ENCODE measurements at regions not wholly inside any gene's neighbourhood (a gene's known extent, or its start where the extent isn't known, plus 50 kb on each side); places are given as distances from the start of the nearest gene placed in this dataset.

DNA sequence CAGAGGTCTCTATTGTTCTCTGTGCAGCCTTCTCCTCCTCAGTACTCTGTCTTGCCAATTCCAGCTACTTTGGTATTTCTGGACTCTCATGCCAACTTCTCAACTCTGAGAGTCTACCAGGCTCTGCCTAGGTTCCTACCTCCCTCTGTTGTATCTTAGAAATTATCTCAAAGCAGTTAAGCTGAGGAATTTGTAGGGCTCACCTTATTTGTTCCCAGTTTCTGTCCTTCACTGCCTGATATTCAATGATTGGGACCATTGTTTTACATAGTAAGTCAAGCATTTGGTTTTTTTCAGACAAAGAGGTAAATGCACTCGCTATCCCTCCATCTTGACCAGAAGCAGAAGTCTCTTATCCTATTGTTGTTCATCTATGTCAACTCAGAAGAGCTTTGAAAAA, 205.0 kb upstream of the PGR start:
- Mint-ChIP-seq H3K36me3 (no peaks in the 10 kb centered on the region), H3K27ac (no peak overlapping the region), H3K9me3 (peaks cover 2 to 29% (median 20%) of the 10 kb centered on the region in 6 donors), H3K4me3 (no peak overlapping the region), H3K27me3 (ENCODE audit: low read depth in 3 of 3) (no peaks in the 10 kb centered on the region), H3K4me1 (no peaks in the 10 kb centered on the region)
- DNase-seq: no peak

DNA sequence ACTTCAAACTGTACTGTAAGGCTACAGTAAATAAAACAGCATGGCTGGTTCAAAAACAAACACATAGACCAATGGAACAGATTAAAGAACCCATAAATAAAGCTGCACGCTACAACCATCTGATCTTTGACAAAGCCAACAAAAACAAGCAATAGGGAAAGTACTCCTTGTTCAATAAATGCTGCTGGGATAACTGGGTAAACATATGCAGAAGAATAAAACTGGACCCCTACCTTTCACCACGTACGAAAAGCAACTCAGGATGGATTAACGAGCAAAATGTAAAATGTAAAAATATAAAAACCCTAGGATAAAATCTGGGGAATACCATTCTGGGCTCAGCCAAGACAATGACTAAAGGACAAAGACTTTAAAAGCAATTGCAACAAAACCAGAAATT, 201.8 kb upstream of the PGR start:
- no peak overlapping the region for H3K27ac Mint-ChIP-seq
- peaks cover 0 to 29% (median 21%) of the 10 kb centered on the region in 6 donors for H3K9me3 Mint-ChIP-seq
- no peaks in the 10 kb centered on the region for H3K27me3 Mint-ChIP-seq (ENCODE audit: low read depth in 3 of 3)
- no peak overlapping the region for H3K4me3 Mint-ChIP-seq
- no peak for DNase-seq
- no peaks in the 10 kb centered on the region for H3K4me1 Mint-ChIP-seq
- no peaks in the 10 kb centered on the region for H3K36me3 Mint-ChIP-seq

DNA sequence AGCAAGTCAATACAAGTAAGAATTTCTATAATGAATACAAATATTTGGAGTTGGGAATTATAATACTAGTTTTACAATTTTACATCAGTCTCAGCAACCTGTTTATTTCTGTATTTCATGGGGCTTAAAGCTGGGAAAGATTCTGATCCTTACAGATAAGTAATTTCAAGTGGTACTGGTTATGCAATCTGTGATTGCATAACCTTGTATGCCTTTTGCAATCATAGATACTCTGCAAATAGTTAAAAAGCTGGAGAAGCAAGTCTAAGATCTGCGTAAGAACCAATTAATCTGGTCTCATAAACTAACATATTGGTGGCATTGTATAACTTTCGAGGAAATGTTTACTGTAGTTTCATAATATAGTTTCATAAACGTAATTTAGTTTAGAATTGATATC, 198.3 kb upstream of the PGR start:
- no peak for DNase-seq
- Mint-ChIP-seq H3K36me3 (no peaks in the 10 kb centered on the region), H3K9me3 (peaks cover 1 to 28% (median 21%) of the 10 kb centered on the region in 6 donors), H3K4me3 (no peak overlapping the region), H3K27ac (no peak overlapping the region), H3K4me1 (no peaks in the 10 kb centered on the region), H3K27me3 (ENCODE audit: low read depth in 3 of 3) (no peaks in the 10 kb centered on the region)

DNA sequence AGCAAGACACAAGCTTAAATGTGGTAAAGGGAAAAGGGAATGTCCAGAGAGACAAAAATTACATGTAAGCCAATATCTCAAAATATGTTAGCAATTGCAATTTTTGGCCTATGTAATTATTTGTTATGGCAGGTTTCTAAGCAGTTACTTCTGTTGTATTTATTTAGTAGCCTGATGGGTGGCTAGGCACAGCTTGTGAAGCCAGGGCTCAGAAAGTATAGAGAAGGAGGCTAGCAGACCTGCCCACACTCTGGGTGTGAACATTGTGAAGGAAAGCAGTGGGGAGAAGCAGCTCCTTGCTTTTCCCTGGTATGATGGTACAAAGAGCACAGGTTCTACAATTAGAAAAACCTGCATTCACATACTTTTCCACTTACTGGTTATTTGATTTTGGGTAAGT, 196.5 kb upstream of the PGR start:
- H3K27me3 Mint-ChIP-seq (ENCODE audit: low read depth in 3 of 3): no peaks in the 10 kb centered on the region
- no peak overlapping the region for H3K27ac Mint-ChIP-seq
- no peaks in the 10 kb centered on the region for H3K36me3 Mint-ChIP-seq
- no peak for DNase-seq
- H3K4me1 Mint-ChIP-seq: no peaks in the 10 kb centered on the region
- H3K9me3 Mint-ChIP-seq: peaks cover 1 to 28% (median 13%) of the 10 kb centered on the region in 6 donors
- H3K4me3 Mint-ChIP-seq: no peak overlapping the region

DNA sequence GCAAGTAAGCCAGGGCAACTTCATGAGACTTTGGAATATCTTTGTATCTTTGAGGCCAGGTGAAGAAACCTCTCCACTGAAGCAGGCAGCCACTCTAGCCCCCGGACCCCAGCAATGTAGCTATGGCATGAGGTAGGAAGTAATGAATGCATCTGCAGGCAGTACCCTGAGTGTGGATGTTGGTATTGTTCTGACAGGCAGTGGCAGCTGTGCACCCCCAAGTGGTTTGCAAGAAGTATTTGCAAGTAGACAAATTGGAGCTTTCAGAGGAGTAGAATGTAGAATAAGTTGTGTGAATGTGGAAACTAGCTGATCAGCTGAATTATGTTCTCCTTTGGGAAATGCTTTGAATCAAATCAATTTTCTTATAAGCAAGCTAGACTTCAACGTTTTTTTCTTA, 194.4 kb upstream of the PGR start:
- H3K27ac Mint-ChIP-seq: no peak overlapping the region
- H3K36me3 Mint-ChIP-seq: no peaks in the 10 kb centered on the region
- H3K9me3 Mint-ChIP-seq: peaks cover 4 to 30% (median 16%) of the 10 kb centered on the region in 6 donors
- no peak overlapping the region for H3K4me3 Mint-ChIP-seq
- H3K27me3 Mint-ChIP-seq (ENCODE audit: low read depth in 3 of 3): peaks cover 0 to under 1% (median 0%) of the 10 kb centered on the region in 3 donors
- no peaks in the 10 kb centered on the region for H3K4me1 Mint-ChIP-seq
- DNase-seq: no peak

DNA sequence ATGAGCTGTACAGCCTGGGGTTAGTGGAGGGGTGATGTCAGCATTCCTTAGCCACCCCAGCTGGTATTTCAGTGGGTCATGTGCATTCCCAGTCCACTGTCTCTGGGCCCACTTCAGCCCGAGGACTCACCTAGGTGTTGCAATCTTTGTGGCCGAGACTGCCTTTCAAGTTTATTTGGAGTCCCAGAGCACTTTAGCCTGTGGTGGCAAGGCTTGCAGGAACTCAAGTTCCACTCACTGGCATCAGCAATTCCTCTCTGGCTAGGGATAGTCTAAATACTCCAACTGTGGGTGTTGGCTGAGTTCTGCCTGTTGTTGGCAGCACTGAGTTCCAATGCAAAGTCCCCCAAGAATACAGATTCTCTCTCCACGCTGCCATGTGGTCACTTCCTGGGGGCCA, 191.6 kb upstream of the PGR start:
- H3K4me3 Mint-ChIP-seq: no peak overlapping the region
- H3K27ac Mint-ChIP-seq: no peak overlapping the region
- peaks cover 0 to 2% (median 0%) of the 10 kb centered on the region in 3 donors for H3K27me3 Mint-ChIP-seq (ENCODE audit: low read depth in 3 of 3)
- H3K4me1 Mint-ChIP-seq: no peaks in the 10 kb centered on the region
- DNase-seq: no peak
- H3K9me3 Mint-ChIP-seq: peaks cover 12 to 40% (median 21%) of the 10 kb centered on the region in 6 donors
- H3K36me3 Mint-ChIP-seq: peaks cover 0 to 4% (median 0%) of the 10 kb centered on the region in 3 donors

DNA sequence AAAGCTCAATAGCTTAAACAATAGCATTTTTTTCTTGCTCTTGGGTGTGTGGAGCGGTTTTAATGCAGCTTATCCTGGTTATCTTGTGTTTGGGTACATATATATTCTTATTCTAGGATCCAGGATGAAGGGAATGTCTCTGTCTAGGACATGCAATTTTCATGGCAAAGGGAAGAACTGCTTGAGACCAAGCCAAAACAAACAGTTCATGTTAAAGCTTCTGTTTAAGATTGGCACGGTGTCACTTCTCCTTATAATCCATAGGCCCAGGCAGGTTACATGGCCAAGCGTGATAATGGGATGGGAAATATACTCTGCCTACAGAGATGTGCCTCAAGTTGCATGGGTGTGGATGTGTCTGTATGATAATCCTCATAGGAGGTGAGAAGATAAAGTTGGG, 177.1 kb upstream of the PGR start:
- H3K4me1 Mint-ChIP-seq: no peaks in the 10 kb centered on the region
- no peak overlapping the region for H3K27ac Mint-ChIP-seq
- no peak overlapping the region for H3K4me3 Mint-ChIP-seq
- peaks cover 4 to 24% (median 10%) of the 10 kb centered on the region in 6 donors for H3K9me3 Mint-ChIP-seq
- no peak for DNase-seq
- no peaks in the 10 kb centered on the region for H3K36me3 Mint-ChIP-seq
- H3K27me3 Mint-ChIP-seq (ENCODE audit: low read depth in 3 of 3): no peaks in the 10 kb centered on the region

DNA sequence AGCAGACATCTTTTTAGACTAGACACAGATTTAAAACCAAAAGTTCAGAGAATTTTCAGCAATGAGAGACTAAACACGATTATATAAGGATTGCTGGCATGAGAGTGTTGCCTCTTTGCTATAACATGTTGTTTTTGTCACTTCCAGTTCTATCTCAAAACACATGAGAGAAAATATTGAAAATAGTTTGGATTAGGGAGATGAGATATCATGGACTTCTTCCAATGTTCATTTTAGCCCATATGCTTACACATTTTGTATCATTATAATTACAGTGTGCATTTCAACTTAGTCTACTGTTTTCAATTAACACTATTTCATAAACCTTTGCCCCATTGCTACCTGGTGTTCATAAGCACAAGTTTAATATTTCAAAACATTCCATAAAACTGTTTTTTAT, 175.9 kb upstream of the PGR start:
- Mint-ChIP-seq H3K36me3 (no peaks in the 10 kb centered on the region), H3K4me3 (no peak overlapping the region), H3K27me3 (ENCODE audit: low read depth in 3 of 3) (no peaks in the 10 kb centered on the region), H3K9me3 (peaks cover 4 to 21% (median 10%) of the 10 kb centered on the region in 6 donors), H3K4me1 (no peaks in the 10 kb centered on the region), H3K27ac (no peak overlapping the region)
- no peak for DNase-seq

DNA sequence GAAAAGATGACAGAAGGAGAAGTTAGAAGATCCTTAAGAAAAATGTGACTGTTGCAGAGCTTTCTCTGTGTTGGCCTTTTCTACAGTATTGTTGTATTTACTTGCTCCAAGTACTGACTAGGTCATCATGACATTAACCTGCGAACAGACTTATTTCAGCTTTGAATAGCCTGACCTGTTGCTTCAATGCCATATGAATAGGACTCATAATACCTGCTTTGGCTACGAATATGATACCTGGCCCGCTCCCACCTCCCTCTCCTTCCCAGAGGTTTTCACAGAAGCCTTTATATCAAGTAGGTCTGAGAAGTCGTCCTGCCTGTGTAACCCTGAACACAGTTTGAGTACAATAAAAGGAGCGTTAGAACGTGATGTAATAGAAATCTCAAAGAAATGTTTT, 169.6 kb upstream of the PGR start:
- no peaks in the 10 kb centered on the region for H3K27me3 Mint-ChIP-seq (ENCODE audit: low read depth in 3 of 3)
- H3K9me3 Mint-ChIP-seq: peaks cover 4 to 60% (median 25%) of the 10 kb centered on the region in 6 donors
- H3K4me3 Mint-ChIP-seq: no peak overlapping the region
- no peak for DNase-seq
- H3K36me3 Mint-ChIP-seq: no peaks in the 10 kb centered on the region
- no peak overlapping the region for H3K27ac Mint-ChIP-seq
- no peaks in the 10 kb centered on the region for H3K4me1 Mint-ChIP-seq

DNA sequence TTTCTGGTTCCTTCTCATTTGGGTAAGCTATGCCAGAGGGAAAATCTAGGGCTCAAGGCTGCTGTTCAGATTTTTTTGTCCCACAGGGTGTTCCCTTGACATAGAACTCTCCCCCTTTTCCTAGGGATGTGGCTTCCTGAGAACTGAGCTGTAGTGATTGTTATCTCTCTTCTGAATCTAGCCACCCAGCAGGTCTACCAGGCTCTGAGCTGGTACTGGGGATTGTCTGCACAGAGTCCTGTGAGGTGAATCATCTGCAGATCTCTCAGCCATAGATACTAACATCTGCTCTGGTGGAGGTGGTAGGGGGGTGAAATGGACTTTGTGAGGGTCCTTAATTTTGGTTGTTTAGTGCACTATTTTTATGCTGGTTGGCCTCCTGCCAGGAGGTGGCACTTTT, 167.3 kb upstream of the PGR start:
- H3K4me3 Mint-ChIP-seq: no peak overlapping the region
- peaks cover 8 to 63% (median 35%) of the 10 kb centered on the region in 6 donors for H3K9me3 Mint-ChIP-seq
- DNase-seq: no peak

DNA sequence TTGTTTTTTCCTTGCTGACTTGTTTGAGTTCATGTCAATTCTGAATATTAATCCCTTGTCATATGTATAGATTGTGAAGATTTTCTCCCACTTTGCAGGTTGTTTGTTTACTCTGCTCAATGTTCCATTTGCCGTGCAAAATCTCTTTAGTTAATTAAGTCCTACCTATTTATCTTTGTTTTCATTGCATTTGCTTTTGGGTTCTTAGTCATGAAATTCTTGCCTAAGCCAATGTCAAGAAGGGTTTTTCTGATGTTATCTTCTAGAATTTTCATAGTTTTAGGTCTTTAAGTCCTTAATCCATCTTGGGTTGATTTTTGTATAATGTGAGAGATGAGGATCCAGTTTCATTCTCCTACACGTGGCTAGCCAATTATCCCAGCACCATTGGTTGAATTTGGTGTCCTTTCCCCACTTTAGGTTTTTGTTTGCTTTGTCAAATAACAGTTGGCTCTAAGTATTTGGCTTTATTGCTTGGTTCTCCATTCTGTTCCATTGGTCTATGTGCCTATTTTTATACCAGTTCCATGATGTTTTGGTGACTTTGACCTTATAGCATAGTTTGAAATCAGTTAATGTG, 163.1 kb upstream of the PGR start:
- Mint-ChIP-seq H3K4me3 (no peak overlapping the region), H3K4me1 (no peaks in the 10 kb centered on the region), H3K27ac (no peak overlapping the region), H3K9me3 (peaks cover 11 to 56% (median 35%) of the 10 kb centered on the region in 6 donors), H3K27me3 (ENCODE audit: low read depth in 3 of 3) (no peaks in the 10 kb centered on the region), H3K36me3 (no peaks in the 10 kb centered on the region)
- no peak for DNase-seq

More for the DNA sequence above, 167.3 kb upstream of the PGR start:
- Mint-ChIP-seq H3K27me3 (ENCODE audit: low read depth in 3 of 3) (no peaks in the 10 kb centered on the region), H3K4me1 (no peaks in the 10 kb centered on the region), H3K27ac (no peak overlapping the region), H3K36me3 (no peaks in the 10 kb centered on the region)

DNA sequence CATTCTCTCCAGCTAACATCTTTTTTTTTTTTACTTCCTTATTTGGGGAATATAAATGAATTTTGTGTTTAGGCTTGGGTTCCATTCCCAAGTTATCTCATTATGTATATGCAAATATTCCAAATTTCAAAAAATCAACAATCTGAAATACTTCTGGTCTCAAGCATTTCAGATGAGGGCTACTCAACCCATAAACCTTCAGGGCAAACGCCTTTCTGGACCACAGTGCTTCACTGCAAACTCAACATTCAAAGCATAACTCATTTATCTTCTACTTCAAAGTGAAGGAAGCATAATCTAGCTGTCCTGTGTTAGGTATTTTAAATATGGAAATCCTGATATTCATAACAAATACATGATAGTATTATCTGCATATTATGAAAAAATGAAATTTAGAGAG, 161.7 kb upstream of the PGR start:
- no peaks in the 10 kb centered on the region for H3K27me3 Mint-ChIP-seq (ENCODE audit: low read depth in 3 of 3)
- H3K4me1 Mint-ChIP-seq: no peaks in the 10 kb centered on the region
- no peak for DNase-seq
- H3K9me3 Mint-ChIP-seq: peaks cover 14 to 46% (median 31%) of the 10 kb centered on the region in 6 donors
- no peaks in the 10 kb centered on the region for H3K36me3 Mint-ChIP-seq
- no peak overlapping the region for H3K4me3 Mint-ChIP-seq
- H3K27ac Mint-ChIP-seq: no peak overlapping the region

DNA sequence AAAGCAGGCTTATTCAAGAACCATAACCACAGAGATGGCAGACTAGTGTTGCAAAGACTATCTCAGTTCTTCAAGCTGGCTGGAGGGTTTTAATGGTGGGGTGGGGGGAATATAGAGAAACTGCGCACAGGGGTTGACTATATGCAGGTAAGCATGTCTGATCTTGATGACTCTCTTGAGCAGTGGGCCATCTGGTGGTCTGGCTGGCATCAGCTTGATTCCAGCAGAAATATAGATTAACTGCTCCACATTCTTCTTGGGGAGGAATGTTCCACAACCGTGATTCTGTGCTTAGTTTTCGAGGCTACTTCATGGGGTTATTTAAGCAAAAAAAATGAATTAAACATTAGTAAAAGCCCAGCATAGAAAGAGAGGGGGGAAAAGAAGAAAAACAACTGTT, 158.8 kb upstream of the PGR start:
- H3K4me3 Mint-ChIP-seq: no peak overlapping the region
- H3K4me1 Mint-ChIP-seq: no peaks in the 10 kb centered on the region
- no peaks in the 10 kb centered on the region for H3K27me3 Mint-ChIP-seq (ENCODE audit: low read depth in 3 of 3)
- no peak for DNase-seq
- peaks cover 13 to 31% (median 24%) of the 10 kb centered on the region in 6 donors for H3K9me3 Mint-ChIP-seq
- no peaks in the 10 kb centered on the region for H3K36me3 Mint-ChIP-seq
- no peak overlapping the region for H3K27ac Mint-ChIP-seq

DNA sequence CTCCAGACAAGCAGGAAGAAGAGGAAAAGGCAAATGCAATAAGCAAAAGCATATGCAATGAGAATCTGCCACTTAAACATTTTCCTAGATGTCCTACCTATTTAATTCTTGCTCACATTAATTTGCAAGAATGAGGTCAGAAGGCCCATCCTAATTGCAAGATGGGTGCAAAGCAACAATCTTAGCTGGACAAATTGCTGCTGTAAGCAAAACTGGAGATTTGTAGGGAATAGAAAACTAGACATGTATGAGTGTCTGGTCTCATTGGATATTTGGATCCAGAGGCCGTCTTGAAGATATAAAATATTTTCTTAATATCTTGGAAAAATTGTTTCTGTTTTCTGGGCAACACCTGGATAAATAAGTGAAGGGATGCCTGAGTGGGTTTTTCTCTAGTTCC, 150.1 kb upstream of the PGR start:
- peaks cover 4 to 19% (median 11%) of the 10 kb centered on the region in 6 donors for H3K9me3 Mint-ChIP-seq
- DNase-seq: no peak
- no peaks in the 10 kb centered on the region for H3K27me3 Mint-ChIP-seq (ENCODE audit: low read depth in 3 of 3)
- H3K36me3 Mint-ChIP-seq: no peaks in the 10 kb centered on the region
- H3K27ac Mint-ChIP-seq: no peak overlapping the region
- no peaks in the 10 kb centered on the region for H3K4me1 Mint-ChIP-seq
- H3K4me3 Mint-ChIP-seq: no peak overlapping the region

DNA sequence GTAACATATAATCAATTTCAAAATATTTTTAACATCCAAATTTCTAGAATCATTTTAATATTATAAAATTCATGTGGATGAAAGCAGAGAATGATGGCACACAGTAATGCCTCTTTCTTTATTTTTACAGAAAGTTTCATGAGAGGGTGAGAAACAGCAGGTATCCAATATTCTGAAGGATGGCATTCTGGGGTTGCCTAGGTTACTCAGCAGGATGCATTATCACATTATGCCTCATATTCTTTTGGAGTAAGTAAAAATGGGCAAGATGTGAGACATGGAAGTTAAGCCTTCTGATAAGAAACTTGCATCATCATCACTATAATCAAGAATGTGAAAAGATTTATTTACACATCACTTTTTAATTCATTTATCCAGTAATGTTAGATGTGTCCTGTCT, 148.7 kb upstream of the PGR start:
- H3K27ac Mint-ChIP-seq: no peak overlapping the region
- DNase-seq: no peak
- H3K4me1 Mint-ChIP-seq: no peaks in the 10 kb centered on the region
- no peaks in the 10 kb centered on the region for H3K36me3 Mint-ChIP-seq
- H3K4me3 Mint-ChIP-seq: no peak overlapping the region
- H3K27me3 Mint-ChIP-seq (ENCODE audit: low read depth in 3 of 3): no peaks in the 10 kb centered on the region
- H3K9me3 Mint-ChIP-seq: peaks cover 5 to 20% (median 11%) of the 10 kb centered on the region in 6 donors

Data from immature natural killer cell (primary cell).